H1 (cell line): ENCODE measurements at regions not wholly inside any gene's neighbourhood (a gene's known extent, or its start where the extent isn't known, plus 50 kb on each side); places are given as distances from the start of the nearest gene placed in this dataset.

Experiments
- CTCF ChIA-PET: fragments of 300-600 bp; sonication (Branson Sonifier 250); formaldehyde crosslinking; loops from one replicate; lab custom pipeline; 2021; ENCODE audit not compliant: partially characterized antibody; lab: Charles Lee
- POLR2A ChIA-PET: fragments of 300-600 bp; sonication (Branson Sonifier 250); formaldehyde crosslinking; loops from one replicate; lab custom pipeline; 2021; ENCODE audit warnings: inconsistent platforms; ENCODE audit not compliant: partially characterized antibody; lab: Charles Lee
- DNase-seq, 2 experiments: peaks; one replicate each; pipeline versions ENCODE4 v3.0.0 to v3.0.0-alpha.2; 2010 to 2022; ENCODE audit warnings: low spot score in 2 of 2, low read depth in 1 of 2, mixed read lengths in 1 of 2
- FAIRE-seq: peaks from 2 replicates; lab custom pipeline; 2011; peaks lifted over from hg19 to GRCh38; lab: Jason Lieb, UNC
- H2AFZ ChIP-seq: 2 replicates; pipeline ENCODE4 v1.8.1; 2012; ENCODE audit warnings: low read length, inconsistent platforms
- H2AK5ac ChIP-seq: 2 replicates; pipeline ENCODE4 v1.6.1; 2013; ENCODE audit warnings: low read depth, low read length
- H2BK120ac ChIP-seq: replicated peaks from 2 replicates; pipeline ENCODE3; 2013; ENCODE audit warnings: low read depth, low read length, inconsistent platforms
- H2BK12ac ChIP-seq: 2 replicates; pipeline ENCODE4 v1.6.1; 2013; ENCODE audit warnings: low read depth, low read length
- H2BK15ac ChIP-seq: 2 replicates; pipeline ENCODE4 v1.6.1; 2013; ENCODE audit warnings: low read length
- H2BK20ac ChIP-seq: 2 replicates; pipeline ENCODE4 v1.6.1; 2013; ENCODE audit warnings: low read length
- H2BK5ac ChIP-seq: 2 replicates; pipeline ENCODE4 v1.6.1; 2013; ENCODE audit warnings: low read depth, low read length
- H3K14ac ChIP-seq: 2 replicates; pipeline ENCODE4 v1.6.1; 2013; ENCODE audit warnings: inconsistent platforms; ENCODE audit not compliant: insufficient read length
- H3K18ac ChIP-seq: 2 replicates; pipeline ENCODE4 v1.6.1; 2013; ENCODE audit warnings: low read length; ENCODE audit errors: extremely low read depth
- H3K23ac ChIP-seq: 2 replicates; pipeline ENCODE4 v1.6.1; 2013; ENCODE audit warnings: inconsistent platforms; ENCODE audit not compliant: insufficient read length
- H3K23me2 ChIP-seq: 2 replicates; pipeline ENCODE4 v1.6.1; 2013; ENCODE audit warnings: low read depth, low read length
- H3K27ac ChIP-seq: 2 replicates; pipeline ENCODE4 v1.6.1; 2011; ENCODE audit warnings: low read depth, low read length, inconsistent platforms
- H3K27me3 ChIP-seq, 4 experiments: replicated peaks in 1 of 4; 1 replicate in 1 of 4; 2 replicates in 3 of 4; pipeline versions ENCODE4 v1.6.1 to v1.8.1; 2011 to 2013; ENCODE audit warnings: low read length in 3 of 4, mild to moderate bottlenecking in 3 of 4, inconsistent platforms in 2 of 4, mixed read lengths in 2 of 4, moderate library complexity in 1 of 4; ENCODE audit not compliant: control insufficient read depth in 3 of 4, insufficient read depth in 3 of 4; ENCODE audit errors: extremely low read depth in 1 of 4
- H3K36me3 ChIP-seq, 4 experiments: 2 replicates each; pipeline versions ENCODE4 v1.6.1 to v1.8.1; 2011 to 2013; ENCODE audit warnings: mild to moderate bottlenecking in 4 of 4, low read length in 3 of 4, moderate library complexity in 2 of 4, control low read depth in 1 of 4, inconsistent platforms in 1 of 4; ENCODE audit not compliant: insufficient read depth in 4 of 4, control insufficient read depth in 2 of 4
- H3K4ac ChIP-seq: replicated peaks from 2 replicates; pipeline ENCODE3; 2013; ENCODE audit warnings: low read length, low read depth, mixed read lengths, inconsistent platforms; ENCODE audit not compliant: insufficient read length
- H3K4me1 ChIP-seq, 4 experiments: replicated peaks in 1 of 4; 1 replicate in 1 of 4; 2 replicates in 3 of 4; pipeline versions ENCODE4 v1.6.1 to v1.8.1; 2011 to 2013; ENCODE audit warnings: low read length in 3 of 4, inconsistent platforms in 2 of 4, mixed read lengths in 1 of 4; ENCODE audit not compliant: insufficient read depth in 4 of 4, control insufficient read depth in 3 of 4
- H3K4me2 ChIP-seq, 2 experiments: 2 replicates each; pipeline versions ENCODE4 v1.6.1 to v1.8.1; 2011 to 2013; ENCODE audit warnings: low read depth in 2 of 2, low read length in 2 of 2, control low read depth in 1 of 2, inconsistent platforms in 1 of 2, mild to moderate bottlenecking in 1 of 2; ENCODE audit not compliant: insufficient read depth in 1 of 2
- H3K4me3 ChIP-seq, 4 experiments: fragments of 200-600, 300-600 bp in 1 of 4; sonication (generic), shearing (Covaris generic), sonication (Bioruptor Twin) in 1 of 4; 2 replicates each; pipeline versions ENCODE4 v1.5.1 to v1.8.1; 2011 to 2016; ENCODE audit warnings: low read length in 4 of 4, low read depth in 3 of 4, control low read depth in 2 of 4, inconsistent platforms in 2 of 4, mild to moderate bottlenecking in 2 of 4, mixed read lengths in 1 of 4, moderate library complexity in 1 of 4; ENCODE audit not compliant: insufficient read depth in 2 of 4; ENCODE audit errors: extremely low read depth in 1 of 4
- H3K56ac ChIP-seq: replicated peaks from 2 replicates; pipeline ENCODE3; 2013; ENCODE audit warnings: low read depth, mild to moderate bottlenecking, mixed read lengths, low read length, inconsistent platforms; ENCODE audit not compliant: insufficient read length
- H3K79me1 ChIP-seq: 2 replicates; pipeline ENCODE4 v1.6.1; 2013; ENCODE audit warnings: low read depth, low read length, control low read depth
- H3K79me2 ChIP-seq, 2 experiments: 2 replicates each; pipeline versions ENCODE4 v1.6.1 to v1.8.1; 2012 to 2013; ENCODE audit warnings: low read length in 2 of 2, mild to moderate bottlenecking in 2 of 2, inconsistent platforms in 1 of 2; ENCODE audit not compliant: insufficient read depth in 2 of 2, control insufficient read depth in 1 of 2
- H3K9ac ChIP-seq, 4 experiments: replicated peaks in 1 of 4; 1 replicate in 1 of 4; 2 replicates in 3 of 4; pipeline versions ENCODE4 v1.6.1 to v1.8.1; 2011 to 2013; ENCODE audit warnings: low read depth in 3 of 4, low read length in 3 of 4, control low read depth in 2 of 4, mild to moderate bottlenecking in 2 of 4, moderate library complexity in 2 of 4, inconsistent platforms in 1 of 4; ENCODE audit errors: extremely low read depth in 1 of 4
- H3K9me3 ChIP-seq, 2 experiments: 2 replicates each; pipeline versions ENCODE4 v1.6.1 to v1.8.1; 2012 to 2013; ENCODE audit warnings: mild to moderate bottlenecking in 2 of 2, moderate library complexity in 2 of 2, control low read depth in 1 of 2, inconsistent platforms in 1 of 2, low read depth in 1 of 2, low read length in 1 of 2, mixed read lengths in 1 of 2; ENCODE audit not compliant: insufficient read depth in 2 of 2
- H4K20me1 ChIP-seq, 2 experiments: replicated peaks in 1 of 2; 2 replicates each; pipeline versions ENCODE3 to v1.8.1; 2011 to 2013; ENCODE audit warnings: inconsistent platforms in 2 of 2, low read length in 2 of 2, mild to moderate bottlenecking in 1 of 2; ENCODE audit not compliant: insufficient read depth in 2 of 2, control insufficient read depth in 1 of 2
- H4K5ac ChIP-seq: 2 replicates; pipeline ENCODE4 v1.6.1; 2013; ENCODE audit warnings: low read length, low read depth, mixed read lengths, inconsistent platforms; ENCODE audit not compliant: insufficient read length
- H4K8ac ChIP-seq: 2 replicates; pipeline ENCODE4 v1.8.0; 2013; ENCODE audit warnings: mild to moderate bottlenecking, moderate library complexity, low read length, inconsistent platforms; ENCODE audit not compliant: insufficient read depth; ENCODE audit errors: extremely low read depth
- H4K91ac ChIP-seq: replicated peaks from 2 replicates; pipeline ENCODE3; 2013; ENCODE audit warnings: low read length, mixed read lengths, inconsistent platforms; ENCODE audit not compliant: insufficient read length
- EP300 ChIP-seq, 2 experiments: IDR thresholded peaks; 1 replicate in 1 of 2; 2 replicates in 1 of 2; pipeline ENCODE4 v1.6.1; 2011 to 2012; ENCODE audit warnings: low read depth in 2 of 2, low read length in 2 of 2, mild to moderate bottlenecking in 2 of 2, borderline replicate concordance in 1 of 2, inconsistent platforms in 1 of 2, moderate library complexity in 1 of 2
- KDM5A ChIP-seq: fragments of 200-600 bp; IDR thresholded peaks from 2 replicates; pipeline ENCODE4 v1.7.1; 2012; ENCODE audit warnings: mild to moderate bottlenecking, low read length, inconsistent platforms, mixed read lengths
- MAFK ChIP-seq: IDR thresholded peaks from 2 replicates; pipeline ENCODE4 v1.6.1; 2012; ENCODE audit warnings: low read depth, mild to moderate bottlenecking, improper control_type of control experiment, low read length
- NRF1 ChIP-seq: IDR thresholded peaks from 2 replicates; pipeline ENCODE4 v1.6.1; 2011; ENCODE audit warnings: mild to moderate bottlenecking, low read depth, low read length, improper control_type of control experiment
- TAF7 ChIP-seq: optimal IDR thresholded peaks from 2 replicates; pipeline ENCODE3; 2011; ENCODE audit warnings: low read depth, mild to moderate bottlenecking, inconsistent platforms, low read length, moderate library complexity, borderline replicate concordance
- WGBS, 2 experiments: shearing (Covaris generic) in 1 of 2; methylation state at CpG; one replicate each; pipeline versions ENCODE4 v1.1.6 to v1.1.7; 2013 to 2015; ENCODE audit warnings: low lambda C conversion rate in 2 of 2, mixed read lengths in 2 of 2, inconsistent platforms in 1 of 2, low coverage in 1 of 2, missing lambda C conversion rate in 1 of 2; ENCODE audit not compliant: insufficient replicate concordance in 2 of 2, insufficient coverage in 1 of 2, insufficient read length in 1 of 2; ENCODE audit errors: extremely low coverage in 1 of 2, missing lambda C conversion rate in 1 of 2; 5-methylcytosine and 5-hydroxymethylcytosine counted together

DNA sequence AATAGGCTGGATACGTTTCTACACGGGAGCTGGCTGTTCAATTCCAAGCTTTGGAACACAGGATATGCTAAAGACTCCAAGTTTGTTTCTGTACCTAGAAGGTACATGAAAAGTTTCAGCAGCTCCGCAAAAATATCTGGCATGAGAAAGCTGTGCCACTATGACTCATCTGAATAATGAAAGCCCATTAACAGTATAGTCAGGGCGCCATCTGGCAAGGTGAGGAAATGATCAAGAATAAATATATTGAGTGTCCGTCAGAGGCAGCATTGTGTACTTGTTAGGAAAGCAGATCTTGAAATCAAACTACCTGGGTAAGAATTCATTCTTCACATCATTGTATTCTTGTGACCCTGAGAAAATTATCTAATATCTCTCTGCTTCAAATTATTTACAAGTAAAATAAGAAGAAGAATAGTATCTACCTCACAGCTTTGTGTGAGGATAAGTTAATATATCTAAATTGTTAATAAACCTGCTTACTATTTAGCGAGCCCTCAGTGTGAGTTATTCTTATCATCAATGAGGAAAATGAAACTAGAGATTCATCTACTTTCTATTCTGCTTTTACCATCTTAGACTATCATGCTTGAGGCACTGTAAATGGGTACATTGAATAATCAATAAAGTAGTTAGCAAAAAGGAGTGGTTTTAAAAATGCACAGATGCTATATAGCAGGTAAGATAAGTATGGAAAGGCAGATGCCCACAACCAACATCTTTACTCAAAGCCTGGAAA is 53.5 kb downstream of the FSCB start:
- no peak overlapping the region for H2BK120ac ChIP-seq
- no peak for FAIRE-seq

More for the DNA sequence above, 53.5 kb downstream of the FSCB start:
- TF ChIP-seq TAF7, result no peak
- TF ChIP-seq MAFK, result no peak
- no peak for TF ChIP-seq EP300 (IDR thresholded peaks at IDR 0.05; ENCODE audit: borderline replicate concordance in 1 of 2, low read depth in 2 of 2, low read length in 2 of 2)
- TF ChIP-seq KDM5A, result no peak
- no peak for TF ChIP-seq NRF1
- WGBS, 2 experiments, result 89% methylated on average over 6 of the region's 6 CpGs; no CpG with 5 or more reads in 1 of the 2 experiments
- no peak overlapping the region for H3K14ac ChIP-seq
- no peak overlapping the region for H3K4ac ChIP-seq
- ChIA-PET POLR2A (no interaction called here), CTCF (no interaction called here)
- H4K91ac ChIP-seq, result no peak overlapping the region
- H4K5ac ChIP-seq, result no peak overlapping the region
- H3K18ac ChIP-seq, result no peak overlapping the region
- H4K20me1 ChIP-seq, result no peaks in the 10 kb centered on the region
- no peaks in the 10 kb centered on the region for H3K4me1 ChIP-seq
- H3K9me3 ChIP-seq, result no peaks in the 10 kb centered on the region; a peak in 1 of 4 replicates
- no peak overlapping the region for H2AK5ac ChIP-seq
- no peak overlapping the region for H4K8ac ChIP-seq
- H3K36me3 ChIP-seq, result no peaks in the 10 kb centered on the region
- no peak overlapping the region for H2BK5ac ChIP-seq
- no peaks in the 10 kb centered on the region for H3K79me1 ChIP-seq
- no peak overlapping the region for H3K9ac ChIP-seq
- no peak for DNase-seq
- H3K79me2 ChIP-seq, result no peaks in the 10 kb centered on the region
- no peak overlapping the region for H3K23ac ChIP-seq
- no peak overlapping the region for H3K4me3 ChIP-seq
- no peaks in the 10 kb centered on the region for H3K27me3 ChIP-seq
- H3K27ac ChIP-seq, result no peak overlapping the region
- H2BK15ac ChIP-seq, result no peak overlapping the region
- no peak overlapping the region for H2AFZ ChIP-seq
- H3K23me2 ChIP-seq, result no peaks in the 10 kb centered on the region
- no peak overlapping the region for H2BK20ac ChIP-seq
- H3K4me2 ChIP-seq, result no peak overlapping the region
- no peak overlapping the region for H3K56ac ChIP-seq
- no peak overlapping the region for H2BK12ac ChIP-seq
